Esophagus muscularis mucosa (tissue), 4 donors: ENCODE measurements at regions not wholly inside any gene's neighbourhood (a gene's known extent, or its start where the extent isn't known, plus 50 kb on each side); places are given as distances from the start of the nearest gene placed in this dataset.

Source experiments
- DNase-seq: peaks from one replicate; pipeline ENCODE4 v3.0.0-alpha.2; 2017; ENCODE audit errors: extremely low spot score
- H3K27ac ChIP-seq, 4 donors: fragments of 200-600 bp; sonication (generic); replicated peaks in 1 of 4; 1 replicate in 3 of 4; 2 replicates in 1 of 4; pipeline ENCODE4 v1.5.1; 2016 to 2019; ENCODE audit warnings: mild to moderate bottlenecking in 1 of 4
- H3K27me3 ChIP-seq, 4 donors: fragments of 200-600 bp; sonication (generic); one replicate each; pipeline versions ENCODE4 v1.5.1 to v1.6.0; 2016 to 2019
- H3K36me3 ChIP-seq, 4 donors: fragments of 200-600 bp; sonication (generic); one replicate each; pipeline ENCODE4 v1.5.1; 2016 to 2019
- H3K4me1 ChIP-seq, 4 donors: fragments of 200-600 bp; sonication (generic); one replicate each; pipeline ENCODE4 v1.5.1; 2016 to 2019
- H3K4me3 ChIP-seq, 4 donors: fragments of 200-600 bp; sonication (generic); 1 replicate in 2 of 4; 2 replicates in 2 of 4; pipeline ENCODE4 v1.5.1; 2016 to 2019; ENCODE audit warnings: mild to moderate bottlenecking in 4 of 4, moderate library complexity in 1 of 4
- H3K9me3 ChIP-seq, 4 donors: fragments of 200-600 bp; sonication (generic); 1 replicate in 3 of 4; 2 replicates in 1 of 4; pipeline ENCODE4 v1.5.1; 2016 to 2019
- EP300 ChIP-seq: sonication (generic); formaldehyde crosslinking; IDR thresholded peaks from one replicate; pipeline ENCODE4 v1.6.1; 2017; ENCODE audit warnings: antibody characterized with exemption
- POLR2A ChIP-seq: fragments of 450-650 bp; IDR thresholded peaks from one replicate; pipeline ENCODE4 v1.6.1; 2017; ENCODE audit warnings: antibody characterized with exemption, moderate library complexity, mild to moderate bottlenecking, low read depth
- POLR2AphosphoS5 ChIP-seq, 2 donors: sonication (generic); formaldehyde crosslinking; IDR thresholded peaks; one replicate each; pipeline ENCODE4 v1.6.1; 2017; ENCODE audit warnings: antibody characterized with exemption in 2 of 2
- whole genome bisulfite sequencing: methylation state at CpG from one replicate; pipeline ENCODE4 v1.1.5; 2018; 5-methylcytosine and 5-hydroxymethylcytosine counted together
- intact Hi-C: fragments of 100-400 bp; cut with DNase I; formaldehyde crosslinking; loops from one replicate; pipeline ENCODE4 v1.15.1; 2023
- TF ChIP-seq, protein P1 (sequence below), 3 experiments: fragments of 200-600 bp in 2 of 3; fragments of 450-650 bp in 1 of 3; sonication (generic) in 2 of 3; IDR thresholded peaks; one replicate each; pipeline ENCODE4 v1.5.1; 2017 to 2019; ENCODE audit warnings: antibody characterized with exemption in 3 of 3, mild to moderate bottlenecking in 2 of 3, moderate library complexity in 1 of 3

- TF ChIP-seq POLR2AphosphoS5 (IDR thresholded peaks at IDR 0.05) = no peak
- TF ChIP-seq POLR2A = no peak
- no peak for TF ChIP-seq EP300
- TF ChIP-seq, protein P1, sequence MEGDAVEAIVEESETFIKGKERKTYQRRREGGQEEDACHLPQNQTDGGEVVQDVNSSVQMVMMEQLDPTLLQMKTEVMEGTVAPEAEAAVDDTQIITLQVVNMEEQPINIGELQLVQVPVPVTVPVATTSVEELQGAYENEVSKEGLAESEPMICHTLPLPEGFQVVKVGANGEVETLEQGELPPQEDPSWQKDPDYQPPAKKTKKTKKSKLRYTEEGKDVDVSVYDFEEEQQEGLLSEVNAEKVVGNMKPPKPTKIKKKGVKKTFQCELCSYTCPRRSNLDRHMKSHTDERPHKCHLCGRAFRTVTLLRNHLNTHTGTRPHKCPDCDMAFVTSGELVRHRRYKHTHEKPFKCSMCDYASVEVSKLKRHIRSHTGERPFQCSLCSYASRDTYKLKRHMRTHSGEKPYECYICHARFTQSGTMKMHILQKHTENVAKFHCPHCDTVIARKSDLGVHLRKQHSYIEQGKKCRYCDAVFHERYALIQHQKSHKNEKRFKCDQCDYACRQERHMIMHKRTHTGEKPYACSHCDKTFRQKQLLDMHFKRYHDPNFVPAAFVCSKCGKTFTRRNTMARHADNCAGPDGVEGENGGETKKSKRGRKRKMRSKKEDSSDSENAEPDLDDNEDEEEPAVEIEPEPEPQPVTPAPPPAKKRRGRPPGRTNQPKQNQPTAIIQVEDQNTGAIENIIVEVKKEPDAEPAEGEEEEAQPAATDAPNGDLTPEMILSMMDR (IDR thresholded peaks at IDR 0.05) = no peak
- Histone ChIP-seq H3K27me3 (no peaks in the 10 kb centered on the region), H3K9me3 (no peaks in the 10 kb centered on the region), H3K36me3 (no peaks in the 10 kb centered on the region), H3K4me1 (peaks cover 0 to 4% (median 0%) of the 10 kb centered on the region in 4 donors), H3K4me3 (no peak overlapping the region), H3K27ac (no peak overlapping the region)
- DNase-seq = no peak
- intact Hi-C loops = no loop called here
- WGBS = 82% methylated on average over 1 of the region's 1 CpG
These were observed 417.0 kb downstream of the MAN2A1 start for GRCh38 chr5:110106750-110107149.

DNA sequence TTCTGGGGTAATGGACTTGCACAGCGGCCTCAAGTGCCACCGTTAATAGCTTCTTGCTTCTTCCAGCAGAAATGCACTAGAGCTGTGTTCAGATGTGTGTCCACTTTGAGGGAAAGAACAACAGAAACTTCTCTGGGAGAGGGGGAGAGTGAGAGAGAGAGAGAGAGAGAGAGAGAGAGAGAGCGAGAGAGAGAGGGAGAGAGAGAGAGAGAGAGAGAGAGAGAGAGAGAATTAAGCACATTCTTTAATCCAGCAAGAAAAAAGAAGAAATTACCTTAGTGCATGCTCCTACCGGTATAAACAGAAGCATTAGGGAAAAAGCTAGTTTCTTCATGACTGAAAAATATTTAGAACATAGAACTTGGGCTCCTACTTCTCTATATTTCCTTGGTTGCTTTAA is 418.8 kb downstream of the MAN2A1 start:
- WGBS = 87% methylated on average over 3 of the region's 4 CpGs
- H3K9me3 ChIP-seq = no peaks in the 10 kb centered on the region
- TF ChIP-seq, protein P1 (IDR thresholded peaks at IDR 0.05) = no peak
- TF ChIP-seq POLR2A (no peak), POLR2AphosphoS5 (IDR thresholded peaks at IDR 0.05) (no peak), EP300 (no peak)
- no peaks in the 10 kb centered on the region for H3K36me3 ChIP-seq
- no peak for DNase-seq
- peaks cover 0 to 4% (median 0%) of the 10 kb centered on the region in 4 donors for H3K4me1 ChIP-seq
- H3K4me3 ChIP-seq = no peak overlapping the region
- intact Hi-C loops = no loop called here
- no peaks in the 10 kb centered on the region for H3K27me3 ChIP-seq
- H3K27ac ChIP-seq = no peak overlapping the region

GRCh38 chr5:110109667-110110066 is 419.9 kb downstream of the MAN2A1 start:
- no peaks in the 10 kb centered on the region for H3K36me3 ChIP-seq
- intact Hi-C loops = no loop called here
- no peaks in the 10 kb centered on the region for H3K27me3 ChIP-seq
- H3K4me3 ChIP-seq = no peak overlapping the region
- 81% methylated on average over 3 of the region's 3 CpGs for WGBS
- H3K4me1 ChIP-seq = peaks cover 0 to 4% (median 0%) of the 10 kb centered on the region in 4 donors
- DNase-seq = no peak
- no peaks in the 10 kb centered on the region for H3K9me3 ChIP-seq
- no peak overlapping the region for H3K27ac ChIP-seq
- TF ChIP-seq, protein P1 (IDR thresholded peaks at IDR 0.05) = no peak
- TF ChIP-seq EP300 (no peak), POLR2A (no peak), POLR2AphosphoS5 (IDR thresholded peaks at IDR 0.05) (no peak)

GRCh38 chr5:110112348-110112747 is 422.6 kb downstream of the MAN2A1 start:
- intact Hi-C loops = no loop called here
- Histone ChIP-seq H3K4me3 (no peak overlapping the region), H3K36me3 (no peaks in the 10 kb centered on the region), H3K27ac (no peak overlapping the region), H3K27me3 (no peaks in the 10 kb centered on the region), H3K4me1 (no peaks in the 10 kb centered on the region), H3K9me3 (peaks cover 0 to 11% (median 4%) of the 10 kb centered on the region in 4 donors)
- no peak for TF ChIP-seq POLR2AphosphoS5 (IDR thresholded peaks at IDR 0.05)
- TF ChIP-seq EP300 = no peak
- TF ChIP-seq, protein P1 (IDR thresholded peaks at IDR 0.05) = no peak
- TF ChIP-seq POLR2A = no peak
- no peak for DNase-seq

DNA sequence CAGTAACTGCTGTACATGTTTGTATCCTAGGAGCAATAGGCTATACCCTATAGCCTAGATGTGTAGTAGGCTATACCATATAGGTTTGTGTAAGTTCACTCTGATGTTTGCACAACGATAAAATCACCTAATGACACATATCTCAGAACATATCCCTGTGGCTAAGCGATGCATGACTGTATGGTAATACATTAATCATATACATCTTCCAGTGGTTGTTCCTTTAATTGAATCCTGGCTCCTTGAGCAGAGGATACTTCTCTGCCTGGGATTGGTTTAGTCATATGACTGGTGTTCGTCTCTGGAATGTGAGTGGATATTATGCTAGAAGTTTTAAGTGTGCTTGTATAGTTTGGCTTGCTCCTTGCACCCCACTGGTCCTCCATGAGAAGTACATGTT is 425.8 kb downstream of the MAN2A1 start:
- intact Hi-C loops = no loop called here
- no peak for DNase-seq
- no peak for TF ChIP-seq POLR2AphosphoS5 (IDR thresholded peaks at IDR 0.05)
- TF ChIP-seq, protein P1 (IDR thresholded peaks at IDR 0.05) = no peak
- TF ChIP-seq EP300 = no peak
- TF ChIP-seq POLR2A = no peak
- no peak overlapping the region for H3K4me3 ChIP-seq
- H3K27me3 ChIP-seq = no peaks in the 10 kb centered on the region
- no peaks in the 10 kb centered on the region for H3K4me1 ChIP-seq
- H3K36me3 ChIP-seq = no peaks in the 10 kb centered on the region
- no peak overlapping the region for H3K27ac ChIP-seq
- H3K9me3 ChIP-seq = peaks cover 0 to 21% (median 16%) of the 10 kb centered on the region in 4 donors
- 82% methylated on average over 3 of the region's 3 CpGs for WGBS
